GM18517 (cell line): ENCODE measurements at regions not wholly inside any gene's neighbourhood (a gene's known extent, or its start where the extent isn't known, plus 50 kb on each side); places are given as distances from the start of the nearest gene placed in this dataset.
"Not testable (repeated sequence)": the region's sequence is repeated elsewhere in the genome, so short reads cannot be mapped to it uniquely, and the experiment has no call there.

Experiments used
- ATAC-seq: cut with Tn5 transposase; IDR thresholded peaks from one replicate; pipeline ENCODE4 v1.9.1; 2021; ENCODE audit warnings: mild to moderate bottlenecking, moderate library complexity; ENCODE audit not compliant: unreplicated experiment

GRCh38 chr16:52740766-52741165 lies 193.8 kb upstream of the TOX3 start:
- no peak for ATAC-seq

DNA sequence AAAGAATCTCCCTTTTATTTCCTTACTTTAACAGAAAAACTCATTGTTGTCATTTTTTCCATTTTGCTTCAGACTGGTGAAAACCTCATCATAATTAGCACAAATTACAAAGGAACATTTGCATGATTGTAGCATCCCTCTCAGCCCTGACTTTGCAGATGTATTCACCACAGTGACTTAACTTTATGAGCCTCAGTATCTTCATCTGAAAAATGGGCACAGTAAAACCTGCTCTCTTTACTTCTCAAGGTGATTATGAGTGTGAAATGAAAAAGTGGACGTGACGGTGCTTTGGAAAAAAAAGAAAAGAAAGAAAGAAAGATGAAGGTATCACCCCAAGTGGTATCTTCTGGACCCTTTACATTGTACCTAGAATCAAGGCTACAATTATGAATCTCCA lies 193.4 kb upstream of the TOX3 start:
- ATAC-seq: no peak

- ATAC-seq: not testable (repeated sequence)
Observed at GRCh38 chr16:52738992-52739391, 192.0 kb upstream of the TOX3 start.

GRCh38 chr16:52731219-52731875 lies 184.4 kb upstream of the TOX3 start:
- no peak for ATAC-seq

GRCh38 chr16:52729731-52730130 lies 182.8 kb upstream of the TOX3 start:
- no peak for ATAC-seq

GRCh38 chr16:52727849-52728248 lies 180.9 kb upstream of the TOX3 start:
- no peak for ATAC-seq

DNA sequence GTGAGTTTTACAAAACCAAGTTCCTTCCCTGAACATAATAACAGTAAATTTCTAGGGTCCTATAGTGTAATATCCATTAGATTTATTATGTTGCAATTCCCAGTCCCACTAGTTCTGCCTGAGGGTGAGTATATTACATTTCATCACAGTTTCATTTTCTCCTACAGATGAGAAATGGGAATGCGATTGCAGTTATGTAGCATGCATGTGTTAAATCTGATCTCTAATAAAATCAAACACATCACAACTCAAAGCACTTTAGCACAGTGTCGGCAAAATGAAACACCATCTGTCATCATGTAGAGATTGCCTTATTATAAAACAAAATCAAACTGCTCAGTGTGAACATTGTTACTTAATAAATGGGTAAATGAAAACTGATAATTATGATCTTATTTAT lies 180.5 kb upstream of the TOX3 start:
- ATAC-seq: no peak

DNA sequence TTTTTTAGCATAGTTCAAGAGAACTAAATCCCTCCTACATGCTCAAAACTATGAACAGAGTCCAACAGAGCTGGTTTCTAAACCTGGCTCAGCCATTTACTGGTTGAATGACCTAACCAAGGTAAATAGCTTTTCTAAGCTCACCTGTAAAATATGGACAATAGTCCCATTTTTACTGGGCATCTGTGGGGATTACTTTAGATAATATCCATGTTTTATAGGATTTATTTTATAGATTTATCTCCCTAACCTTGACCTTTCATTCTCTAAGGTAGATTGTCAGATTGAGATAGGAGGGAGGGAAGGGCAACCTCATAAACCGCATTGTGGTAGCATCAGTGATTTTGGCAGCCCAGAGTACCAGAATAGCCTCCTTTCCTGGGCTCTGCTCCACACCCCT lies 178.5 kb upstream of the TOX3 start:
- no peak for ATAC-seq

GRCh38 chr16:52725043-52725442 lies 178.1 kb upstream of the TOX3 start:
- no peak for ATAC-seq

GRCh38 chr16:52721331-52721730 lies 174.4 kb upstream of the TOX3 start:
- ATAC-seq: no peak

DNA sequence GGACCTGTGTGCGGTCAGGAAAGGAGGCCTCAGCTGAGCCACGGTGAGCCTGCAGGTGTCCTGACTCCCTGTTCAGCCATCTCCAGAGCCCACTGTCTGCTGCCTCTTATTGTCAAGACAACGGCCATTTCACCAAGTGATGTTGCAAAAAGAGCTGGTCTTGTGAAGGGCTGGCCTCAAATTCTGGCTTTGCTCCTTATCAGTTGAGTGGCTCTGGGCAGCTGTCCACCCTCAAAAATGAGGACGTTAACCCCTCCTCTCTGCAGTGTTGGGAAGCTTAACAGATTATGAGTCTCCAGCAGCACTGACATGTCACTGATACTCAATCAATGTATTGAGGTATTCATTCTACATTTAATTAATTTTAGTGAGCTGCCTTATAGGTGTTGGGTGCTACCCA lies 171.1 kb upstream of the TOX3 start:
- ATAC-seq: no peak

DNA sequence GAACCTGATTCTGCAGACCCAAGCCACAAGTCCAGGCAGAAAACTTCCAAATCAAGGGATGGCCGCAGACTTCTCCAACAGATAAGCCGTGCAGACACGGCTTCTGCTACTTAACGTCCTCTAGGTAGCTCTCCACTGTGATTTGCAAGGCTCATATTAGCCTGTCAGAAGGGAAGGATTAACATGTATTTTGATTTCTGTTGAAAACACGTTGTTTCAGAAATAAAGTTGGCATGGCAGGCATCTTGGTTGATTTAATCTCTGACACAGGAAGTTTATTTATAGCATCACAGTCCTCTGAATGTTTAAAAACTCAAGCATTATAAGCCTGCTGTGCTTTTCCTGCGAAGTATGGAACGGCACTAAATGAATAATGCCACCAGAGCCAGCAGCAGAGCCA lies 166.8 kb upstream of the TOX3 start:
- no peak for ATAC-seq

- ATAC-seq: no peak
Observed at GRCh38 chr16:52709306-52709705, 162.4 kb upstream of the TOX3 start.

GRCh38 chr16:52708476-52708875 lies 161.5 kb upstream of the TOX3 start:
- no peak for ATAC-seq

GRCh38 chr16:52707676-52708337 lies 160.9 kb upstream of the TOX3 start:
- no peak for ATAC-seq

DNA sequence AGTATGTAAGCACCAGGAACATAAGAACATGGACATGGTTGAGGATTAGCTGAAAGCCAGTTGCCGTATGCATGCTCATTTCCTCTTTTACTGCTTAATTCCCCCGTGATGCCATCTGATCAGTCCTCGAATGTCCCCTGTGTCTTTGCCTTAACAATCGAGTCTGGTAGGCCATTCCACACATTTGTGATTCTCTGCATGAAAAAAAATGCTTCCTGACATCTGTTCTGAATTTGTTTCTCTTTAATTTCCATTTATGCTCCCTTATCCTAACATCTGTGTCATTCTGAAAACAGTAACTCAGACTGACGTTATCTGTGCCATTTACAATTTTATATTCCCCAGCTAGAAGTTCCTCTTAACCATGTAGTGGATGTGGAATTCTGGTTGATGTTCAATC lies 158.2 kb upstream of the TOX3 start:
- ATAC-seq: no peak

DNA sequence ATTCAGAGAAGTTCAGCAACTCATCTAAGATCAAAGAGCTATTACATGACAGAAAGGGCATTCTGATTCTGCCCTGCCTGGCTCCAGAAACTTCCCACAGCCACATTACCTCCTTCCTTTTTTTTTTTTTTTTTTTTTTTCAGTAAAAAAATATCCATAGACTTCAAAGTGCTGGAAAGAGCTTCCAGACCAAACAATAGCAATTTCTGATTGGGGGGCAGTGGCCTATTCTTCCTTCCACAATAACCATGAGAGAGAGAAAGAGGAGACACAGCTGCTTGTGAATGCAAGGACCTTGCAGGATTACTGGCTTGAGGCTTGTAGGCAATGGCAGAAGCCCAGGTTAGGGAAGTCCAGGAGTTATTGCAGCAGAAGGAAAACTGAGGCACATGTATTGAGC lies 151.0 kb upstream of the TOX3 start:
- ATAC-seq: no peak

GRCh38 chr16:52696126-52696525 lies 149.2 kb upstream of the TOX3 start:
- no peak for ATAC-seq

GRCh38 chr16:52690468-52690867 lies 143.5 kb upstream of the TOX3 start:
- no peak for ATAC-seq

DNA sequence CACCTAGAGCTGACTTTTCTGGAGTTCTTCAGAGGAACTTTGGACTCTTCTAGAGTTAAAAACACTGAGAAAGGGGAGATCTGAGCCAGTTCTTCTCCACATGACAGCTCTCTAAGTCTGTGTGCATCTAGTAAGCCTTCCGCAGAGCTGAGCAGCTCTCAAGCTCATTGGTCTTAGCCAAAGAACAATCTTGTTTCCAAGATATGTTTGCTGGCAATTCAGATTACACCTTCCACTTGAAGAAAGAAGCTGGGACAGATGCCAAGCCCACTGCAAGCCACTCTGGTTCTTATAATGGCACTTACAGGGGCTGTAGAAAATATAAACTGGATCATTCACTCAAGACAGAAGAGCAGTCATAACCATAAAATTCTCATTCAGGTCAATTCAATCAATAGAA lies 134.1 kb upstream of the TOX3 start:
- no peak for ATAC-seq

DNA sequence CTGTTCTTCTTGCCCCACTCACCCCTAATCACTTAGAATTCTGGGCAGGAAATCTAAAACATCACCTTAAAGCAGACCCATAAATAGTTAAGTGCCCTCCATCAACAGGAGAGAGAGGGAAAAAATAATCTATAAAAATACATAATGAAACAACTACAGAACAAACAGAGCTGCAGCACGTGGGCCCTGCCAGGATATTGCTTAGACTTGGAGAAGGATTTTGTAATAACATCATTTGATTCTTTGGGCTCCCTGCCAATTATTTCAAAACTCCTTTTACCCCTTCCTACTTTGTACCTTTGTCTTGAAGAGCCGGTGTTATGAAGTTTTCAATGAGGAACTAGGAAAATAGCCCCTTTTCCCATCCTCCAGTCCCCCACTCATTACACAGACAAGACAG lies 130.6 kb upstream of the TOX3 start:
- no peak for ATAC-seq

GRCh38 chr16:52676959-52677358 lies 130.0 kb upstream of the TOX3 start:
- no peak for ATAC-seq

- ATAC-seq: no peak
Observed at GRCh38 chr16:52671590-52671989, 124.6 kb upstream of the TOX3 start.
